GM19239 (cell line): ENCODE measurements at regions not wholly inside any gene's neighbourhood (a gene's known extent, or its start where the extent isn't known, plus 50 kb on each side); places are given as distances from the start of the nearest gene placed in this dataset.

Source experiments
- DNase-seq: peaks from one replicate; pipeline ENCODE4 v3.0.0; 2011; ENCODE audit warnings: low spot score; ENCODE audit not compliant: insufficient read length
- FAIRE-seq: peaks from 2 replicates; lab custom pipeline; 2011; peaks lifted over from hg19 to GRCh38; lab: Jason Lieb, UNC

- DNase-seq (no peak), FAIRE-seq (peak; percentile 84)
Observed at GRCh38 chr3:106247902-106248684, 379.3 kb upstream of the CBLB start.

GRCh38 chr3:106249159-106249558, 380.3 kb upstream of the CBLB start:
- DNase-seq (no peak), FAIRE-seq (peak; percentile 78)

GRCh38 chr3:106249981-106250380, 381.2 kb upstream of the CBLB start:
- no peak for FAIRE-seq
- DNase-seq, result no peak

GRCh38 chr3:106251160-106251892, 382.5 kb upstream of the CBLB start:
- no peak for FAIRE-seq
- DNase-seq, result no peak

GRCh38 chr3:106255870-106256248, 387.0 kb upstream of the CBLB start:
- FAIRE-seq (peak; percentile 99), DNase-seq (no peak)

GRCh38 chr3:106256249-106256957, 387.6 kb upstream of the CBLB start:
- DNase-seq, result no peak
- FAIRE-seq, result peak; percentile 92

GRCh38 chr3:106257172-106257571, 388.4 kb upstream of the CBLB start:
- DNase-seq (no peak), FAIRE-seq (no peak)

GRCh38 chr3:106261396-106261795, 392.6 kb upstream of the CBLB start:
- FAIRE-seq (no peak), DNase-seq (no peak)

GRCh38 chr3:106261915-106262683, 393.3 kb upstream of the CBLB start:
- no peak for DNase-seq
- FAIRE-seq, result no peak

GRCh38 chr3:106263011-106263410, 394.2 kb upstream of the CBLB start:
- FAIRE-seq (no peak), DNase-seq (no peak)

- DNase-seq, result no peak
- no peak for FAIRE-seq
Observed at GRCh38 chr3:106263546-106263945, 394.7 kb upstream of the CBLB start.

- DNase-seq (no peak), FAIRE-seq (no peak)
Observed at GRCh38 chr3:106265704-106266103, 396.9 kb upstream of the CBLB start.

GRCh38 chr3:106268696-106269095, 399.9 kb upstream of the CBLB start:
- DNase-seq, result no peak
- no peak for FAIRE-seq

GRCh38 chr3:106272302-106272701, 403.5 kb upstream of the CBLB start:
- DNase-seq, result no peak

GRCh38 chr3:106275592-106275991, 406.8 kb upstream of the CBLB start:
- FAIRE-seq (no peak), DNase-seq (no peak)

More at GRCh38 chr3:106272302-106272701, 403.5 kb upstream of the CBLB start:
- FAIRE-seq, result no peak

- FAIRE-seq, result no peak
- DNase-seq, result no peak
Observed at GRCh38 chr3:106276151-106276550, 407.3 kb upstream of the CBLB start.

GRCh38 chr3:106276755-106277612, 408.2 kb upstream of the CBLB start:
- no peak for FAIRE-seq

GRCh38 chr3:106277731-106278130, 408.9 kb upstream of the CBLB start:
- DNase-seq, result no peak
- no peak for FAIRE-seq

More at GRCh38 chr3:106276755-106277612, 408.2 kb upstream of the CBLB start:
- no peak for DNase-seq

- FAIRE-seq, result no peak
- DNase-seq, result no peak
Observed at GRCh38 chr3:106281221-106281620, 412.4 kb upstream of the CBLB start.
